SK-N-SH treated with all-trans-retinoic acid at 6 μM for 48 hours (cell line): ENCODE measurements at regions not wholly inside any gene's neighbourhood (a gene's known extent, or its start where the extent isn't known, plus 50 kb on each side); places are given as distances from the start of the nearest gene placed in this dataset.

Source experiments
- ARNTL ChIP-seq: fragments of 450-650 bp; formaldehyde crosslinking; IDR thresholded peaks from 2 replicates; pipeline ENCODE4 v1.5.0; 2020; ENCODE audit warnings: low read depth, mild to moderate bottlenecking, moderate library complexity, borderline replicate concordance
- CSDC2 ChIP-seq: fragments of 250-450 bp; sonication (Bioruptor Pico); IDR thresholded peaks from 2 replicates; pipeline ENCODE4 v1.5.0; 2020; ENCODE audit warnings: mild to moderate bottlenecking, moderate library complexity
- RARB ChIP-seq: fragments of 250-450 bp; sonication (Bioruptor Pico); IDR thresholded peaks from 2 replicates; pipeline ENCODE4 v1.8.0; 2021; ENCODE audit warnings: mild to moderate bottlenecking, moderate library complexity
- SNAI2 ChIP-seq: fragments of 250-450 bp; sonication (Bioruptor Pico); IDR thresholded peaks from 2 replicates; pipeline ENCODE4 v1.5.0; 2020; ENCODE audit warnings: mild to moderate bottlenecking, moderate library complexity
- ZNF565 ChIP-seq: fragments of 450-650 bp; formaldehyde crosslinking; conservative IDR thresholded peaks from 2 replicates; pipeline ENCODE4 v1.5.0; 2020; ENCODE audit warnings: low read depth, mild to moderate bottlenecking, moderate library complexity
- TF ChIP-seq, protein P1 (sequence below): fragments of 250-450 bp; sonication (Bioruptor Pico); IDR thresholded peaks from 2 replicates; pipeline ENCODE4 v1.5.1; 2020; ENCODE audit warnings: low read depth, mild to moderate bottlenecking, moderate library complexity

DNA sequence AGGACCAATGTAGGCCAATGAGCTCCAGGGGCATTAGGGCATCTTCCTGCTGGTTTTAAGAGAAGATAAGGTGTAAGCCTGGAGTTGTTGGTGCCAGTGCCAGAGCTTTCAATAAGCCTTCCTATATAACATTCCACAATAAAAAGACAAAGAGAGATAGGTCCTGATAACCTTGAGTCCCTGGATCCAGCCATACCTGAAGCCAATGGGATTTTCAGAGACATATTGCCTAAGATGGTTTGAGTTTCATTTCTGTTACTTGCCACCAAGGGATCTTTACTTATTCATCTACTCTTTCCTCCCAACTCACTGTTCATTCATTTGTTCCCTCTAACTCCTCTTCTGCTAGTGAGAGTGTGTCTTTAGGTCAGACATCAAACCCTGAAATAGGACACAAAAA lies 68.8 kb upstream of the CAPZB start:
- TF ChIP-seq ARNTL (CRISPR knock-in tag), result no peak
- TF ChIP-seq, protein P1, sequence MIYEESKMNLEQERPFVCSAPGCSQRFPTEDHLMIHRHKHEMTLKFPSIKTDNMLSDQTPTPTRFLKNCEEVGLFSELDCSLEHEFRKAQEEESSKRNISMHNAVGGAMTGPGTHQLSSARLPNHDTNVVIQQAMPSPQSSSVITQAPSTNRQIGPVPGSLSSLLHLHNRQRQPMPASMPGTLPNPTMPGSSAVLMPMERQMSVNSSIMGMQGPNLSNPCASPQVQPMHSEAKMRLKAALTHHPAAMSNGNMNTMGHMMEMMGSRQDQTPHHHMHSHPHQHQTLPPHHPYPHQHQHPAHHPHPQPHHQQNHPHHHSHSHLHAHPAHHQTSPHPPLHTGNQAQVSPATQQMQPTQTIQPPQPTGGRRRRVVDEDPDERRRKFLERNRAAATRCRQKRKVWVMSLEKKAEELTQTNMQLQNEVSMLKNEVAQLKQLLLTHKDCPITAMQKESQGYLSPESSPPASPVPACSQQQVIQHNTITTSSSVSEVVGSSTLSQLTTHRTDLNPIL (CRISPR knock-in tag), result no peak
- no peak for TF ChIP-seq RARB (CRISPR knock-in tag)
- no peak for TF ChIP-seq CSDC2 (CRISPR knock-in tag)
- TF ChIP-seq SNAI2, result no peak
- TF ChIP-seq ZNF565 (CRISPR knock-in tag), result no peak
